Glutamatergic neuron (in vitro differentiated cells): ENCODE measurements at regions not wholly inside any gene's neighbourhood (a gene's known extent, or its start where the extent isn't known, plus 50 kb on each side); places are given as distances from the start of the nearest gene placed in this dataset.

ENCODE experiments used
- DNase-seq: peaks from one replicate; pipeline ENCODE4 v3.0.0; 2022
- H3K27ac Mint-ChIP-seq: one replicate; pipeline ENCODE4 v1.8.0; 2020; ENCODE audit warnings: mild to moderate bottlenecking, mixed read lengths, inconsistent platforms; ENCODE audit not compliant: unreplicated experiment
- H3K27me3 Mint-ChIP-seq: one replicate; pipeline ENCODE4 v1.8.0; 2020; ENCODE audit warnings: mild to moderate bottlenecking, moderate library complexity, mixed read lengths, inconsistent platforms; ENCODE audit not compliant: unreplicated experiment
- H3K36me3 Mint-ChIP-seq: one replicate; pipeline ENCODE4 v1.8.0; 2020; ENCODE audit warnings: mild to moderate bottlenecking, mixed read lengths, inconsistent platforms; ENCODE audit not compliant: unreplicated experiment
- H3K4me1 Mint-ChIP-seq: one replicate; pipeline ENCODE4 v1.8.0; 2020; ENCODE audit warnings: mild to moderate bottlenecking, low read depth, mixed read lengths, inconsistent platforms; ENCODE audit not compliant: unreplicated experiment
- H3K4me3 Mint-ChIP-seq: one replicate; pipeline ENCODE4 v1.8.0; 2020; ENCODE audit warnings: mild to moderate bottlenecking, mixed read lengths, inconsistent platforms; ENCODE audit not compliant: unreplicated experiment
- H3K9me3 Mint-ChIP-seq: one replicate; pipeline ENCODE4 v1.8.0; 2020; ENCODE audit warnings: mild to moderate bottlenecking, moderate library complexity, mixed read lengths, inconsistent platforms; ENCODE audit not compliant: unreplicated experiment
- CTCF ChIP-seq: fragments of 200-600 bp; sonication (generic); IDR thresholded peaks from one replicate; pipeline ENCODE4 v1.5.0; 2021; ENCODE audit not compliant: partially characterized antibody, unreplicated experiment

DNA sequence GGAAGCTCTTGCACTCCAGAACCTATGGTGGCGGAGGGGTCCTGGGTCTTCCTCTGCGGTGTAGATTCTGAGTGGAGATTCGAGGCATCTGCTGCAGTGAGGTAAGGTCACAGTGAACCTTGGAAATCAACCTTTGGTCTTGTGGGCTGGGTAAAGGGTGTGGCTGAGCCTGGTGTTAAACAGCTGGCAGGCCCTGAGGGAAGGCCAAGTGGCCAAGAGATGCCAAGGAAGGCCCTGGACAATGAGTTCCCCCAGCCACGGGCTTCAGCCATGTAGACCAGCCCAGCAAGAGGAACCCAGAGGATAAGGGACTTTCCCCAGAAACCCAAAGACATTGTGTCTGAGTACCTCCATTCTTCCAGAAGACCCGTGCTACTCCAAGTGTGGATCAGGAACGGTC is 137.2 kb upstream of the ETS2 start:
- H3K4me3 Mint-ChIP-seq: no peak overlapping the region

DNA sequence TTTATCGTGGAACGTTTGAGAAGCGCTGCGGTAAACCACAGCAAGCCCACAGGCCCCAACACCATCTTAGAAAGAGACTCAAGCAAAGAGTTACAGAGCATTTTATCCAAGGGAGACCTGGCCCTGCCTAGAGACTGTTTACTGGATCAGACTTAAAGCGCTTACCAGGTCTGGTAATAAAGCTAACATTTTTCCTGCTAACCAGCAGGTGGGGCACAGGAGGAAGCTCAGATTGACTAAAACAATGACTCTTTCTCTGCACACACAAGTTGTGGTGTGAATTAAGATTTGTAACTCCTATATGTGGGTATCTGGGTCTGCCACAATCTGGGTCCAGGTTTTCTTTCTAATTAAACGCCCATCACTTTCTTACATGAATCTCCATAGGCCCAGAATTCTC is 136.5 kb upstream of the ETS2 start:
- no peaks in the 10 kb centered on the region for H3K4me1 Mint-ChIP-seq
- no peak for DNase-seq
- no peak overlapping the region for H3K4me3 Mint-ChIP-seq
- no peak for TF ChIP-seq CTCF
- H3K27ac Mint-ChIP-seq: no peak overlapping the region
- peaks cover 1% of the 10 kb centered on the region for H3K9me3 Mint-ChIP-seq
- H3K27me3 Mint-ChIP-seq: no peaks in the 10 kb centered on the region
- no peaks in the 10 kb centered on the region for H3K36me3 Mint-ChIP-seq

More for the DNA sequence above, 137.2 kb upstream of the ETS2 start:
- peaks cover 2% of the 10 kb centered on the region for H3K27me3 Mint-ChIP-seq
- no peak overlapping the region for H3K27ac Mint-ChIP-seq
- no peak for TF ChIP-seq CTCF
- no peaks in the 10 kb centered on the region for H3K36me3 Mint-ChIP-seq
- H3K4me1 Mint-ChIP-seq: no peaks in the 10 kb centered on the region
- DNase-seq: no peak
- H3K9me3 Mint-ChIP-seq: peaks cover 1% of the 10 kb centered on the region

- Mint-ChIP-seq H3K4me3 (no peak overlapping the region), H3K9me3 (peaks cover 1% of the 10 kb centered on the region), H3K4me1 (no peaks in the 10 kb centered on the region), H3K27ac (no peak overlapping the region), H3K36me3 (no peaks in the 10 kb centered on the region), H3K27me3 (no peaks in the 10 kb centered on the region)
- no peak for DNase-seq
- TF ChIP-seq CTCF: no peak
Measured at GRCh38 chr21:38670861-38671260, 134.9 kb upstream of the ETS2 start.

DNA sequence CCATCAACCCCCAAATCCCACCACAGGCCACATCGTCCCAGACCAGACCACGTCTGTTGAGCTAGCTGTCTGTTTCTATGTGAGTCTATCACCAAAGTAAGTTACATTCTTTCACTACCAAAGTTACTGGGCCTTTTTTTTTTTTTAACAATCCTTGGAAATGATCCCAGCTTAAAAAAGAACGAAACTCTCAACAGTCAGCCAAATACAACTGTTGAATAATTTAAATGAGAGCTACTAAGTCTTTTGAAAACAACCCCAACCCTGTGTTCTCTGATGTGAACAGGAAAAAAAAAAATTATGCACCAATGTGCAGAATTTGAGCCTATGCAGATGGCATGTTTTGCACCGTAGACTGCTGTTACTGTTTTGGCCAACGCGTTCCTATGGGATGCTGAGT is 134.0 kb upstream of the ETS2 start:
- Mint-ChIP-seq H3K9me3 (peaks cover 1% of the 10 kb centered on the region), H3K27ac (no peak overlapping the region), H3K4me1 (no peaks in the 10 kb centered on the region), H3K36me3 (no peaks in the 10 kb centered on the region), H3K4me3 (no peak overlapping the region), H3K27me3 (peaks cover 8% of the 10 kb centered on the region)
- TF ChIP-seq CTCF: no peak
- DNase-seq: no peak

GRCh38 chr21:38675182-38675824 is 130.4 kb upstream of the ETS2 start:
- Mint-ChIP-seq H3K9me3 (no peaks in the 10 kb centered on the region), H3K36me3 (no peaks in the 10 kb centered on the region), H3K4me3 (no peak overlapping the region), H3K27ac (no peak overlapping the region), H3K27me3 (peaks cover 8% of the 10 kb centered on the region), H3K4me1 (no peaks in the 10 kb centered on the region)
- TF ChIP-seq CTCF: no peak
- DNase-seq: no peak
